IPS DF 4.7 (cell line): ENCODE measurements at regions not wholly inside any gene's neighbourhood (a gene's known extent, or its start where the extent isn't known, plus 50 kb on each side); places are given as distances from the start of the nearest gene placed in this dataset.

Experiments
- DNase-seq: peaks from one replicate; pipeline ENCODE4 v3.0.0-alpha.2; 2013; ENCODE audit warnings: low spot score; ENCODE audit errors: extremely low read depth

- DNase-seq: no peak
Measured at GRCh38 chr12:124445826-124446225, 121.6 kb downstream of the NCOR2 start.

GRCh38 chr12:124445121-124445718, 122.2 kb downstream of the NCOR2 start:
- no peak for DNase-seq

GRCh38 chr12:124443931-124444712, 123.3 kb downstream of the NCOR2 start:
- DNase-seq: no peak

- no peak for DNase-seq
Measured at GRCh38 chr12:124442772-124443445, 124.5 kb downstream of the NCOR2 start.

- DNase-seq: no peak
Measured at GRCh38 chr12:124442281-124442680, 125.1 kb downstream of the NCOR2 start.

- DNase-seq: no peak
Measured at GRCh38 chr12:124441443-124442194, 125.8 kb downstream of the NCOR2 start.

- DNase-seq: no peak
Measured at GRCh38 chr12:124440841-124441381, 126.5 kb downstream of the NCOR2 start.

- DNase-seq: no peak
Measured at GRCh38 chr12:124440031-124440626, 127.3 kb downstream of the NCOR2 start.

- DNase-seq: no peak
Measured at GRCh38 chr12:124438437-124439056, 128.9 kb downstream of the NCOR2 start.

GRCh38 chr12:124437617-124438436, 129.6 kb downstream of the NCOR2 start:
- no peak for DNase-seq

- DNase-seq: no peak
Measured at GRCh38 chr12:124437121-124437520, 130.3 kb downstream of the NCOR2 start.

- DNase-seq: no peak
Measured at GRCh38 chr12:124436366-124436765, 131.0 kb downstream of the NCOR2 start.

GRCh38 chr12:124435806-124436345, 131.5 kb downstream of the NCOR2 start:
- DNase-seq: no peak

GRCh38 chr12:124434951-124435805, 132.2 kb downstream of the NCOR2 start:
- DNase-seq: no peak

GRCh38 chr12:124434354-124434753, 133.1 kb downstream of the NCOR2 start:
- no peak for DNase-seq

- DNase-seq: no peak
Measured at GRCh38 chr12:124433879-124434278, 133.5 kb downstream of the NCOR2 start.

GRCh38 chr12:124433147-124433874, 134.1 kb downstream of the NCOR2 start:
- DNase-seq: no peak

GRCh38 chr12:124432376-124432775, 135.0 kb downstream of the NCOR2 start:
- no peak for DNase-seq
